H9 (cell line): ENCODE measurements at regions not wholly inside any gene's neighbourhood (a gene's known extent, or its start where the extent isn't known, plus 50 kb on each side); places are given as distances from the start of the nearest gene placed in this dataset.

Experiments
- DNase-seq: peaks from one replicate; pipeline ENCODE4 v3.0.0-alpha.2; 2017
- H2AFZ ChIP-seq: one replicate; pipeline ENCODE4 v1.6.1; 2013; ENCODE audit warnings: mild to moderate bottlenecking, low read length, control low read depth, moderate library complexity
- H2AK5ac ChIP-seq: 2 replicates; pipeline ENCODE4 v1.6.1; 2013; ENCODE audit warnings: low read length, control low read depth, mixed read lengths; ENCODE audit not compliant: insufficient read length
- H2BK120ac ChIP-seq: one replicate; pipeline ENCODE4 v1.6.1; 2013; ENCODE audit warnings: low read depth, mild to moderate bottlenecking, low read length, control low read depth, inconsistent platforms; ENCODE audit not compliant: poor library complexity, severe bottlenecking
- H2BK12ac ChIP-seq: 2 replicates; pipeline ENCODE4 v1.6.1; 2013; ENCODE audit warnings: low read length, control low read depth, mixed read lengths, low read depth; ENCODE audit not compliant: insufficient read length
- H2BK15ac ChIP-seq: 2 replicates; pipeline ENCODE4 v1.6.1; 2013; ENCODE audit warnings: low read depth, low read length, control low read depth
- H2BK20ac ChIP-seq: one replicate; pipeline ENCODE4 v1.6.1; 2013; ENCODE audit warnings: low read depth, mild to moderate bottlenecking, low read length, control low read depth, inconsistent platforms; ENCODE audit not compliant: poor library complexity, severe bottlenecking
- H2BK5ac ChIP-seq: 2 replicates; pipeline ENCODE4 v1.6.1; 2013; ENCODE audit warnings: low read length, control low read depth, mixed read lengths; ENCODE audit not compliant: insufficient read length
- H3K14ac ChIP-seq: 2 replicates; pipeline ENCODE4 v1.6.1; 2013; ENCODE audit warnings: low read length, control low read depth; ENCODE audit not compliant: insufficient read depth
- H3K18ac ChIP-seq: 2 replicates; pipeline ENCODE4 v1.6.1; 2013; ENCODE audit warnings: low read depth, mild to moderate bottlenecking, mixed read lengths, low read length, control low read depth; ENCODE audit not compliant: insufficient read length
- H3K23ac ChIP-seq: 2 replicates; pipeline ENCODE4 v1.6.1; 2013; ENCODE audit warnings: low read length, control low read depth, mixed read lengths, low read depth; ENCODE audit not compliant: insufficient read length
- H3K23me2 ChIP-seq: 2 replicates; pipeline ENCODE4 v1.6.1; 2013; ENCODE audit warnings: low read depth, mild to moderate bottlenecking, mixed read lengths, low read length, control low read depth; ENCODE audit not compliant: insufficient read length, poor library complexity, severe bottlenecking
- H3K27ac ChIP-seq: 2 replicates; pipeline ENCODE4 v1.5.1; 2013; ENCODE audit warnings: low read length, control low read depth, mixed read lengths, low read depth; ENCODE audit not compliant: insufficient read length
- H3K27me3 ChIP-seq: 2 replicates; pipeline ENCODE4 v1.6.1; 2013; ENCODE audit warnings: low read length, control low read depth, inconsistent platforms; ENCODE audit not compliant: insufficient read depth
- H3K4ac ChIP-seq: 2 replicates; pipeline ENCODE4 v1.6.1; 2013; ENCODE audit warnings: low read depth, mild to moderate bottlenecking, control low read depth, inconsistent platforms, low read length, moderate library complexity
- H3K4me1 ChIP-seq: 2 replicates; pipeline ENCODE4 v1.6.1; 2013; ENCODE audit warnings: low read length, control low read depth, inconsistent platforms; ENCODE audit not compliant: insufficient read depth
- H3K4me2 ChIP-seq: 2 replicates; pipeline ENCODE4 v1.6.1; 2013; ENCODE audit warnings: low read length, control low read depth, mixed read lengths; ENCODE audit not compliant: insufficient read length, insufficient read depth
- H3K56ac ChIP-seq: 2 replicates; pipeline ENCODE4 v1.6.1; 2013; ENCODE audit warnings: low read depth, mild to moderate bottlenecking, mixed read lengths, low read length, control low read depth; ENCODE audit not compliant: insufficient read length
- H3K79me1 ChIP-seq: 2 replicates; pipeline ENCODE4 v1.6.1; 2013; ENCODE audit warnings: low read depth, mild to moderate bottlenecking, moderate library complexity, low read length, control low read depth, inconsistent platforms; ENCODE audit not compliant: insufficient read depth, poor library complexity, severe bottlenecking
- H3K79me2 ChIP-seq: 2 replicates; pipeline ENCODE4 v1.6.1; 2013; ENCODE audit warnings: low read length, control low read depth, inconsistent platforms; ENCODE audit not compliant: insufficient read depth
- H3K9ac ChIP-seq: 2 replicates; pipeline ENCODE4 v1.6.1; 2013; ENCODE audit warnings: low read length, control low read depth, mixed read lengths; ENCODE audit not compliant: insufficient read length; ENCODE audit errors: extremely low read depth
- H3K9me3 ChIP-seq: one replicate; pipeline ENCODE4 v1.6.1; 2013; ENCODE audit warnings: low read depth, low read length, inconsistent platforms; ENCODE audit not compliant: control insufficient read depth
- H3T11ph ChIP-seq: one replicate; pipeline ENCODE4 v1.6.1; 2013; ENCODE audit warnings: mild to moderate bottlenecking, low read length, control low read depth, inconsistent platforms
- H4K20me1 ChIP-seq: one replicate; pipeline ENCODE4 v1.6.1; 2013; ENCODE audit not compliant: control insufficient read depth, insufficient read length, insufficient read depth
- H4K5ac ChIP-seq: 2 replicates; pipeline ENCODE4 v1.6.1; 2013; ENCODE audit warnings: low read depth, mild to moderate bottlenecking, mixed read lengths, low read length, control low read depth; ENCODE audit not compliant: insufficient read length
- H4K8ac ChIP-seq: replicated peaks from 2 replicates; pipeline ENCODE4 v1.6.1; 2013; ENCODE audit warnings: low read length, control low read depth, mixed read lengths, low read depth; ENCODE audit not compliant: insufficient read length
- H4K91ac ChIP-seq: 2 replicates; pipeline ENCODE4 v1.6.1; 2013; ENCODE audit warnings: low read depth, mild to moderate bottlenecking, moderate library complexity, mixed read lengths, low read length, control low read depth; ENCODE audit not compliant: insufficient read length
- H3K27ac Mint-ChIP-seq, 3 experiments: 2 replicates in 2 of 3; 3 replicates in 1 of 3; pipeline ENCODE4 v1.8.0; 2020 to 2021; ENCODE audit warnings: mixed read lengths in 3 of 3, mild to moderate bottlenecking in 1 of 3, moderate library complexity in 1 of 3
- H3K27me3 Mint-ChIP-seq: 2 replicates; pipeline ENCODE4 v1.8.0; 2021; ENCODE audit warnings: low read depth, mild to moderate bottlenecking, moderate library complexity, mixed read lengths
- H3K36me3 Mint-ChIP-seq, 3 experiments: 2 replicates in 2 of 3; 3 replicates in 1 of 3; pipeline ENCODE4 v1.8.0; 2020 to 2021; ENCODE audit warnings: low read depth in 3 of 3, mixed read lengths in 3 of 3; ENCODE audit not compliant: insufficient read depth in 1 of 3
- H3K4me1 Mint-ChIP-seq, 2 experiments: 2 replicates each; pipeline ENCODE4 v1.8.0; 2020; ENCODE audit warnings: mixed read lengths in 2 of 2
- H3K4me3 Mint-ChIP-seq, 2 experiments: 2 replicates in 1 of 2; 3 replicates in 1 of 2; pipeline ENCODE4 v1.8.0; 2020 to 2021; ENCODE audit warnings: mild to moderate bottlenecking in 2 of 2, mixed read lengths in 2 of 2, moderate library complexity in 1 of 2
- H3K9me3 Mint-ChIP-seq, 2 experiments: 2 replicates in 1 of 2; 3 replicates in 1 of 2; pipeline ENCODE4 v1.8.0; 2020; ENCODE audit warnings: mild to moderate bottlenecking in 2 of 2, mixed read lengths in 2 of 2, moderate library complexity in 1 of 2
- WGBS: extraction: QIAGEN DNeasy Blood & Tissue Kit; methylation state at CpG from one replicate; pipeline ENCODE4 v1.1.7; 2013; ENCODE audit warnings: missing lambda C conversion rate, low lambda C conversion rate, mixed read lengths; ENCODE audit not compliant: insufficient read length; ENCODE audit errors: extremely low coverage; 5-methylcytosine and 5-hydroxymethylcytosine counted together
- TF ChIP-seq, protein P1 (sequence below): fragments of 200-600 bp; sonication (generic); conservative IDR thresholded peaks from 3 replicates; pipeline ENCODE4 v1.8.0; 2021; ENCODE audit warnings: antibody characterized with exemption, mild to moderate bottlenecking

DNA sequence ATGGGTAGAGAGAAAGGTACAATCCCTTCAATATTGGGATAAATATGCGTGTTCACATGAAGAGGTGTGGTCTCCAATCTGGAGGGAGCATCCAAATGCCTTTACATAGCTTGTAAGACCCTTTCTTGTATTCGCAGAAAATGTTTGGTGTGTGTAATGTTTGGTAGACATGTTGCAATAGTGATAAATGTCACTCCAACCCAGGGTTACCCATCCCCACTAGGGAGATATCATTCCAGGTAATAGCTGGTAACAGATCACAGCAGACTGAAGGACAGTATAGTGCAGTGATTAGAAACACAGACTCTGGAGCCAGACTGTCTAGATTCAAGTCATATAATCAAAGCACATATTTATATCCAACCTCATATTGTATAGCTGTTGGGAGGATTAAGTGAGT, 733.6 kb upstream of the TBX3 start:
- Histone ChIP-seq H3K9ac (no peak overlapping the region), H3K4me2 (no peak overlapping the region), H3K9me3 (no peaks in the 10 kb centered on the region), H3K79me1 (no peaks in the 10 kb centered on the region), H3K56ac (no peak overlapping the region), H3K79me2 (no peaks in the 10 kb centered on the region), H2BK120ac (no peak overlapping the region), H2BK12ac (no peak overlapping the region), H3K27ac (no peak overlapping the region), H4K8ac (no peak overlapping the region), H4K5ac (no peak overlapping the region), H3T11ph (no peak overlapping the region), H4K20me1 (no peaks in the 10 kb centered on the region), H3K4ac (no peak overlapping the region), H4K91ac (no peak overlapping the region), H2AK5ac (no peak overlapping the region), H2BK20ac (no peak overlapping the region), H3K23me2 (no peaks in the 10 kb centered on the region), H2BK5ac (no peak overlapping the region), H3K18ac (no peak overlapping the region), H2AFZ (no peak overlapping the region), H3K23ac (no peak overlapping the region), H3K4me1 (no peaks in the 10 kb centered on the region), H3K27me3 (no peaks in the 10 kb centered on the region), H3K14ac (no peak overlapping the region), H2BK15ac (no peak overlapping the region)
- no peak for DNase-seq
- TF ChIP-seq, protein P1, sequence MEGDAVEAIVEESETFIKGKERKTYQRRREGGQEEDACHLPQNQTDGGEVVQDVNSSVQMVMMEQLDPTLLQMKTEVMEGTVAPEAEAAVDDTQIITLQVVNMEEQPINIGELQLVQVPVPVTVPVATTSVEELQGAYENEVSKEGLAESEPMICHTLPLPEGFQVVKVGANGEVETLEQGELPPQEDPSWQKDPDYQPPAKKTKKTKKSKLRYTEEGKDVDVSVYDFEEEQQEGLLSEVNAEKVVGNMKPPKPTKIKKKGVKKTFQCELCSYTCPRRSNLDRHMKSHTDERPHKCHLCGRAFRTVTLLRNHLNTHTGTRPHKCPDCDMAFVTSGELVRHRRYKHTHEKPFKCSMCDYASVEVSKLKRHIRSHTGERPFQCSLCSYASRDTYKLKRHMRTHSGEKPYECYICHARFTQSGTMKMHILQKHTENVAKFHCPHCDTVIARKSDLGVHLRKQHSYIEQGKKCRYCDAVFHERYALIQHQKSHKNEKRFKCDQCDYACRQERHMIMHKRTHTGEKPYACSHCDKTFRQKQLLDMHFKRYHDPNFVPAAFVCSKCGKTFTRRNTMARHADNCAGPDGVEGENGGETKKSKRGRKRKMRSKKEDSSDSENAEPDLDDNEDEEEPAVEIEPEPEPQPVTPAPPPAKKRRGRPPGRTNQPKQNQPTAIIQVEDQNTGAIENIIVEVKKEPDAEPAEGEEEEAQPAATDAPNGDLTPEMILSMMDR, result no peak
- H3K36me3 Mint-ChIP-seq, result no peaks in the 10 kb centered on the region
- peaks cover 7% of the 10 kb centered on the region for H3K27me3 Mint-ChIP-seq
- no peak overlapping the region for H3K27ac Mint-ChIP-seq
- H3K4me1 Mint-ChIP-seq, result no peaks in the 10 kb centered on the region
- no CpG with 5 or more reads among the region's 2 CpGs for whole genome bisulfite sequencing
- peaks cover 0 to 2% of the 10 kb centered on the region in 2 experiments; a peak in 1 of 5 replicates for H3K9me3 Mint-ChIP-seq
- no peak overlapping the region for H3K4me3 Mint-ChIP-seq
